Muscle of leg (tissue), 3 donors: ENCODE measurements at regions not wholly inside any gene's neighbourhood (a gene's known extent, or its start where the extent isn't known, plus 50 kb on each side); places are given as distances from the start of the nearest gene placed in this dataset.

Experiments used
- DNase-seq: peaks from one replicate; pipeline ENCODE4 v3.0.0; 2013
- H3K27ac ChIP-seq: one replicate; pipeline ENCODE4 v1.5.1; 2013; ENCODE audit warnings: mild to moderate bottlenecking, low read length, control low read depth
- H3K27me3 ChIP-seq: one replicate; pipeline ENCODE4 v1.6.1; 2013; ENCODE audit warnings: low read length; ENCODE audit not compliant: control insufficient read depth, insufficient read depth
- H3K36me3 ChIP-seq: one replicate; pipeline ENCODE4 v1.6.1; 2013; ENCODE audit warnings: low read length; ENCODE audit not compliant: control insufficient read depth, insufficient read depth
- H3K4me1 ChIP-seq: one replicate; pipeline ENCODE4 v1.6.1; 2013; ENCODE audit warnings: low read length; ENCODE audit not compliant: control insufficient read depth, insufficient read depth
- H3K4me3 ChIP-seq: one replicate; pipeline ENCODE4 v1.5.1; 2013; ENCODE audit warnings: low read length, control low read depth
- H3K9me3 ChIP-seq: replicated peaks from 2 replicates; pipeline ENCODE4 v1.6.1; 2013; ENCODE audit warnings: low read depth, low read length; ENCODE audit not compliant: control insufficient read depth
- WGBS: methylation state at CpG from one replicate; pipeline ENCODE4 v1.1.5; 2013; ENCODE audit warnings: missing lambda C conversion rate; ENCODE audit not compliant: insufficient coverage; 5-methylcytosine and 5-hydroxymethylcytosine counted together

DNA sequence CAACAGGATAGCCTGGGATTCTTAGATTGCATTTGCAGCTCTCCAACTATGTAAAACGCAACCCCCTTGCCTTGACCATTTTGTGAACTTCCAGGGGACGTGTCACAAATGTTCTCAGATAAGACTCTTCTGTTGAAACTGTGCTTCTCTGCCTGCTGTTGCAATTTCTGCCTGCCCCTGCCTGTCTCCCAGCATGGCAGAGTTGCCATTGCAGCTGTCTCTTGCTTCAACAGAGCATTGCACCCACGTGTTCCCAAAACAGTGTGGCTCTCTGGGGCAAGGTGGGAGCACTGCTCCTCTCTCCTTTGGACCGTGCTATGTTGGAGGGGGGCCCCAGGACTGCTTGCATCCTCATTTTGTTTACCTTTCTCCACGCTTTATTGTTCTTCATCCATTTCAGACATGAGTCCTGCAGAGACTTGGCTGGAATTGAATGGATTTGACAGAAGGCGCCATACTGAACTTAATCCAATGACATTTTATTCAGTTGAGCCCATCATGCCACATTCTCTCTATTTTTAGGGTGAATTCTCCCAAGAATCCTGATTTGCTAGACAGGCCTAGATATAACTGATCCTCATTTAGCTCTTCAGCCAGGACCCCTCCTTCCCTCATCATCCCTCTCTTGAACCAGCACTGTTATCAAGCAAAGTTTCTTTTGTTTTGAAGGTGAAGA, 90.7 kb downstream of the MAT2B start:
- H3K9me3 ChIP-seq = no peaks in the 10 kb centered on the region
- DNase-seq = no peak
- no peaks in the 10 kb centered on the region for H3K4me1 ChIP-seq
- no peaks in the 10 kb centered on the region for H3K36me3 ChIP-seq
- WGBS = 77% methylated on average over 3 of the region's 6 CpGs
- no peak overlapping the region for H3K4me3 ChIP-seq
- no peak overlapping the region for H3K27ac ChIP-seq
- no peaks in the 10 kb centered on the region for H3K27me3 ChIP-seq

DNA sequence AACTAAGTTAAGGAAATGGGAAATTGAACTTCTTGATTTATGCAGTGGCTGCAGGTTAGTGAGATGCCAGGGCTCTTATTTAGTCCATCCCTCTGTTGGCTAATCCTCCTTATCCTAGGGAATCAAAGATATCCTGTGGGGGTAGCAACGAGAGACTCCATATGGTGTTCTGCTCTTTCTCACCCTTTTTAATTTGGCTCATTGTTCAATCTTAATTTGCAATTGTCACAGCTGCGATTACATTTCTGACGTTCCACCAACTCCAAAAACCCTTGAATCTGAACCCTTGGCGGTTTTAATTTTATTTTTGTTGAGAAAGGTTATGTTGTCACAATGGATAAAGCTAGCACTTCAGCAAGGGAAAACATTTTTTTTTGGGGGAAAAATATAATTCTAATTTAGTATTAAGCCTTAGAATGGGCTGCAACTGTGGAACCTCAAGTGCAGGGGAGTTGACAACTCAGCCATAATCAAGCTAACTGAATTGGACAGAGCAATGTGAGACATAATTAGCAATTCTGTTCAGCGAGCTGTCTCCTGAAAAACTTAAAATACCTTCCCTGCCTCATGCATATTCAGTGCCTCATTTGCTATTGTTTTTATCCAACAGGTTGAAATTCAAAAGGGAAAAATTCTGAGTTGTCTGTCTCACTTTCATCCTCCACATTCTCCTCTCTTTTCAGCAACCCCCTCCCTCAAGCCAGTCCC, 91.3 kb downstream of the MAT2B start:
- Histone ChIP-seq H3K36me3 (no peaks in the 10 kb centered on the region), H3K27me3 (no peaks in the 10 kb centered on the region), H3K4me1 (no peaks in the 10 kb centered on the region), H3K27ac (no peak overlapping the region), H3K9me3 (no peaks in the 10 kb centered on the region), H3K4me3 (no peak overlapping the region)
- no CpG with 5 or more reads among the region's 5 CpGs for WGBS
- no peak for DNase-seq

DNA sequence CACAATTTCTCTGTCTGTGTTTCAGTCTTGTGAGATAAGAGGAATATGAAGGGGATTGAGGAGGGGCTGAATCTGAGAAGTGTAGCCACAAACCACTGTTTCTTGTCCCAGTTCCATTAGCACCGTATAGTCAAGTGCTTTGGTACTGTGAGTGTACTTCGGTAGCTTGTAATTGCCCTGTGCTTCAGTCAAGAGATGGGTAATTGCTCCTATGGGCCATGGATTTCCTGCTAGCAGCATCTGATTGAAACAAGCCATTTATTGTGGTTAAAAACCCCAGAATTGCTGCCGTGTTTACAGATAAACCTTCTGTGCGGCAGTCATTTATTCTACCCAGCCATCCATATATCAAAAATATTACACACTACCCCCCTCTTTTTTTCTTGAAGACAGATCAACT, 98.6 kb downstream of the MAT2B start:
- no peaks in the 10 kb centered on the region for H3K9me3 ChIP-seq
- no peak for DNase-seq
- H3K4me1 ChIP-seq = no peaks in the 10 kb centered on the region
- no peak overlapping the region for H3K4me3 ChIP-seq
- no peaks in the 10 kb centered on the region for H3K36me3 ChIP-seq
- 13% methylated on average over 3 of the region's 4 CpGs for WGBS
- no peak overlapping the region for H3K27ac ChIP-seq
- no peaks in the 10 kb centered on the region for H3K27me3 ChIP-seq

DNA sequence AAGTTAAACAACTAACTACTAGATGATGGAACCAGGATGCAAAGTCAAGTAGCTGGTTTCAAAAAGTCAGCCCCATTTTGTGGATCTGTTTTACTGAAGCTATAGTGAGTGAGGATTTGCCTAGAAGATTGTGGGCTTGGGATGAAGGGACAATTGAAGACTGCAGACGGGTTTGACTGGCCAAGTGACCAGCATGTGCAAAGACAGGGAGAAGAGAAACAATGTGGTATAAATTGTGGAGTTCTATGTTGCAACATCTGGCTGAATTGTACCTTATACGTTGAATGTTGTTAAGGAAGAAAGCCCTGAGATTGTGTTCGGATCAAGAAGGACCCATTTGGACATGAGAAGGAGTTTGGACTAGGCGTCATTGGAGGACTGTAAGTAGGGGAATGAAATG, 101.8 kb downstream of the MAT2B start:
- no peak for DNase-seq
- Histone ChIP-seq H3K27ac (no peak overlapping the region), H3K4me3 (no peak overlapping the region), H3K4me1 (no peaks in the 10 kb centered on the region), H3K36me3 (no peaks in the 10 kb centered on the region), H3K27me3 (no peaks in the 10 kb centered on the region), H3K9me3 (no peaks in the 10 kb centered on the region)
- WGBS = 98% methylated on average over 4 of the region's 4 CpGs

DNA sequence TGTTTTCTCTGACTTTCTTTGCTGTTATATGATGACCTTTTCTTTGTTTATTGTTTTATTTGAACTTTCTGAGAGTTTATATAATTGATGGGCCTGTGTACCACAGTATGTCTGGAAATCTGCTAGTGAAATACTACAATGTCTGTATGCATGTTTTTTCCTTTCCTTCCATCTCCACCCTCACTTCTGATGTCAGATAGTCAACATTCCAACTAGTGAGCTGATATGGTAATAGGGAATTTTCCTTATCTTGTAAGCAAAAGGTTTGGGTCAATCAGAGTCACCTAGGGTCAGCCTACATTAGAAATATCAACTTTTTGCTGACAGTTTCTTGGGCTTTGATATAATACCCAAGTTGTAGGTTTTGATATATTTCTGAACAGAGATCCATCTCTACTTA, 103.2 kb downstream of the MAT2B start:
- no peaks in the 10 kb centered on the region for H3K9me3 ChIP-seq
- no peaks in the 10 kb centered on the region for H3K4me1 ChIP-seq

DNA sequence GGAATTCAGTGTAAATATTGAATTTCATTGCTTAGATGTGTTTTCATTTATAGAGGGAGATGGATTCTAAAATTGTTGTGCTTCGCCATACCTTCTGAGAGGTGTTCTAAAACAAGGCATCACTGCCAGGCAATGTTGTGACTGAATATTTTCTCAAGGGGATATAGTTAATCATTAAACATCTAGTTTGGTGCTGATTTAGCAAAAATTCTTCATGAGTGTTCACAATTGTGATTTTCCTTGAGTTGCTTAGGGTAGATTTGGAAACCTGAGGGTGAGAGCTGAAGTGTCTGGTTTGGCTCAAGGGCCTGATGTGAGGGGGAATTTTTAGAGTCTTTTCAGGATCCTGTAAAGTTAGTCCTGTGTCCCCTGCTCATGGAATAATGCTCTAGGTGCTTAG, 104.5 kb downstream of the MAT2B start:
- H3K36me3 ChIP-seq = no peaks in the 10 kb centered on the region
- no peaks in the 10 kb centered on the region for H3K9me3 ChIP-seq
- 100% methylated on average over 1 of the region's 1 CpG for WGBS
- H3K27me3 ChIP-seq = no peaks in the 10 kb centered on the region
- H3K4me3 ChIP-seq = no peak overlapping the region
- H3K27ac ChIP-seq = no peak overlapping the region
- no peaks in the 10 kb centered on the region for H3K4me1 ChIP-seq
- no peak for DNase-seq

More for the DNA sequence above, 103.2 kb downstream of the MAT2B start:
- Histone ChIP-seq H3K27me3 (no peaks in the 10 kb centered on the region), H3K27ac (no peak overlapping the region), H3K4me3 (no peak overlapping the region), H3K36me3 (no peaks in the 10 kb centered on the region)
- DNase-seq = no peak

DNA sequence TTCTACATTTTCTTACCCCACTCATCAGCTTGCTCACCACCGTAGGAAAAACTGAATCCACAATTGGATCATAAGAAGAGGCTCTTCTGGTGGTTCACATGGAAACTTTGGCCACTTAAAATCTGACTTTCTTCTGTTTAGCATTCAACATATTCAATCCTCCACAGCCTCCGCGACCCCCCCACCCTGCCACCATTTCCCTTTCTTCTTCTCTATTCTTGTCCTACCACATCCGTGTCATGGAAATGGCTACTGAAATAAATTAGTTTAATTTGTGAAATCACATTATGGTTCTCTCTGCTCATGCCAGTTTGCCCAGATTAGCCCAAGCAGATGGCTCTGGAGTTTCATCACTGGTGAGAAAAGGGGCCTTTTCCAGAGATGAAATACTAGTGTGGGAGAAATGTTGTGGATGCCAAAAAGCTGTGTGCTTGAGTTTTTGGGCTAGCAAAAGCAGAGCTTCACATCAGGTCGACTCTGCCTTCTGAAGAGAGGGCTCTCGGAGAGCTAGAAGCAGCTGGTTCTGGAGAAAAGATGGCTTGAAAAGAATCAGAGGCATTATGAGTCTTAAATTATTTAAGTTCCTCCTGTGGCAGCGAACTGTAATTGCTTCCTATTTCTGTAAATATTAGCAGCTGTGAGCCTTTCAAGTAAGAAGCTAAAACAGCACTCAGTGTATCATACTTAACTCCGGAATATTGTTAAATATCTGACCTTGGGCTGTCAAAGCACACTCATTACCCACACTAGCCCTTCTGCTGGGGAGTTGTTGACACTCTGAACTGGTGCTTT, 107.1 kb downstream of the MAT2B start:
- Histone ChIP-seq H3K27me3 (no peaks in the 10 kb centered on the region), H3K36me3 (no peaks in the 10 kb centered on the region), H3K4me1 (no peaks in the 10 kb centered on the region), H3K4me3 (no peak overlapping the region), H3K9me3 (no peaks in the 10 kb centered on the region), H3K27ac (no peak overlapping the region)
- 72% methylated on average over 3 of the region's 8 CpGs for WGBS
- DNase-seq = no peak

DNA sequence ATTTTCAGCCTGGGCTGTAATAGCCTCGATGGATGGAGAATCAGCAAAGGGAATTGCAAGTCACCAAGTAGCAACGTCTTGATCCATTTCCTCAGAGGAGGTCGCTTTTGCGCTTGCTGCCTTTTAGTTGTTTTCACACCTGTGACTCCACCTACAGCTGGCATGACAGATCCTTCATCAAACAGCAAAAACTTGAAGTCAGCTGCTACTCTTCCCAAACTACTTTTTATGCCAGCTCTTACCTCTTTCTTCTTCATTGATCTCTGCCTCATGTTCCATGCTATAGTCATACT, 107.7 kb downstream of the MAT2B start:
- H3K27ac ChIP-seq = no peak overlapping the region
- 43% methylated on average over 4 of the region's 4 CpGs for WGBS
- no peak overlapping the region for H3K4me3 ChIP-seq
- no peaks in the 10 kb centered on the region for H3K9me3 ChIP-seq
- DNase-seq = no peak
- H3K36me3 ChIP-seq = no peaks in the 10 kb centered on the region
- H3K27me3 ChIP-seq = no peaks in the 10 kb centered on the region
- H3K4me1 ChIP-seq = no peaks in the 10 kb centered on the region

DNA sequence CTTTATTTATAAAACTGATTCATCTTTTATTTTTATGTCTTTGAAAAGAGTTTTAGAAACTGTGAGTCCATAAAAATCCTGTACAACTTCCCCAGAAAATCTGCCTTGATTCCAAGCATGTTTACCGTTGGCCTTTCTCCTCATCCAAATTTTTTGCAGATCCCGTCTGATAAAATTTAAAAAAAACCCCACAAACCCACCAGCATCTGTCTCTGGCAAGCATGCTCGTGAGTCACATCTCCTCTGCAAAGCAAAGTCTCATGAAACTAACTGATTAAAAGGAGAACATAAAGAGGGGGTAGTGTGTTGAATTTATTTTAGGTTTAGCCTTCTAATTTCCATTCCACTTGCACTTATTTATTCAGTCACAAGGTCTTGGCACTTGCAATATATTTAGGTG, 109.4 kb downstream of the MAT2B start:
- Histone ChIP-seq H3K36me3 (no peaks in the 10 kb centered on the region), H3K27ac (no peak overlapping the region), H3K27me3 (no peaks in the 10 kb centered on the region), H3K9me3 (no peaks in the 10 kb centered on the region), H3K4me1 (no peaks in the 10 kb centered on the region), H3K4me3 (no peak overlapping the region)
- WGBS = no CpG with 5 or more reads among the region's 3 CpGs
- DNase-seq = no peak

DNA sequence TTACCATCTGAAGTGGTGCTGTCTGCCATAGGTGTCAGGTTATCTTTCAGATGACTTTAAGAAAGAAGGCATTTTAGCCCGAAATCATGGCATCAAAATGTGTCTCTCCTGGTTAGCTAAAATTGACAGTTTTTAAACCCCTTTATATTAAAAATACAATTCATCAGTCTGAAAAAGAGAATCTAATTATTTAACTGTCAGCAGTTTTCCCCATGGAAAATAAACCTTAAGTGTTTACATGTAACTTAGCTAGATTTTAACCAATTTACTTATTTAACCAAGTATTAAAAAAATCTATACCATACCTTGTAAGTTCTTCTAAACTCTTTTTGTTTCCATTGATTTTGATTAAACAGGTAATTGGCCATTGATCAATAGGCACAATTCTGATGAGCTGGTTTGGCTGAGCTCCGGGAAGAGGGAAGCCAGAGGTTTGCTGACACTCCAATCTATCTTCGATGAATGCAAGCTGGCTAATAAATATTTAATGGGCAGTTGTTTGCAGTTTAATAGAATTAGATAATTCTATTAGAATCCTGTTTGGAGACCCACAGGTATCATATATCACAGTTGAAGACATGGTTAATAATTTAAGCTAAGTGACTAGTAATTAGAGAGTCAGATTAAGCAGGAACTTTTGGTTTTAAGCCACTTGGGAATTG, 114.0 kb downstream of the MAT2B start:
- no peaks in the 10 kb centered on the region for H3K36me3 ChIP-seq
- H3K4me1 ChIP-seq = no peaks in the 10 kb centered on the region
- H3K27me3 ChIP-seq = no peaks in the 10 kb centered on the region
- no peak overlapping the region for H3K27ac ChIP-seq
- no peak overlapping the region for H3K4me3 ChIP-seq
- WGBS = no CpG with 5 or more reads among the region's 3 CpGs
- H3K9me3 ChIP-seq = no peaks in the 10 kb centered on the region
- DNase-seq = no peak
